Hepatocyte (in vitro differentiated cells): ENCODE measurements at regions not wholly inside any gene's neighbourhood (a gene's known extent, or its start where the extent isn't known, plus 50 kb on each side); places are given as distances from the start of the nearest gene placed in this dataset.
"Not testable (repeated sequence)": the region's sequence is repeated elsewhere in the genome, so short reads cannot be mapped to it uniquely, and the experiment has no call there.

ENCODE experiments used
- DNase-seq: peaks from one replicate; pipeline ENCODE4 v3.0.0-alpha.2; 2016; ENCODE audit warnings: low spot score
- H2AFZ ChIP-seq: fragments of 200-600 bp; sonication (generic); 2 replicates; pipeline ENCODE4 v1.6.0; 2016; ENCODE audit warnings: antibody characterized with exemption, mild to moderate bottlenecking
- H3K27ac ChIP-seq: fragments of 200-600 bp; sonication (generic); 2 replicates; pipeline ENCODE4 v1.5.1; 2016; ENCODE audit warnings: mild to moderate bottlenecking
- H3K27me3 ChIP-seq: fragments of 200-600 bp; sonication (generic); 2 replicates; pipeline ENCODE4 v1.6.1; 2016
- H3K36me3 ChIP-seq: fragments of 200-600 bp; sonication (generic); replicated peaks from 2 replicates; pipeline ENCODE4 v1.5.1; 2016; ENCODE audit warnings: low read depth; ENCODE audit not compliant: insufficient read depth
- H3K4me1 ChIP-seq: fragments of 200-600 bp; sonication (generic); 2 replicates; pipeline ENCODE4 v1.5.1; 2016; ENCODE audit warnings: mild to moderate bottlenecking, moderate library complexity; ENCODE audit not compliant: insufficient read depth
- H3K4me2 ChIP-seq: fragments of 200-600 bp; sonication (generic); 2 replicates; pipeline ENCODE4 v1.6.0; 2016
- H3K4me3 ChIP-seq: fragments of 200-600 bp; sonication (generic); 2 replicates; pipeline ENCODE4 v1.5.1; 2016; ENCODE audit warnings: mild to moderate bottlenecking
- H3K79me2 ChIP-seq: fragments of 200-600 bp; sonication (generic); 2 replicates; pipeline ENCODE4 v1.6.0; 2017; ENCODE audit warnings: mild to moderate bottlenecking
- H3K9me2 ChIP-seq: fragments of 200-600 bp; sonication (generic); replicated peaks from 2 replicates; pipeline ENCODE4 v1.6.0; 2017; ENCODE audit warnings: mild to moderate bottlenecking; ENCODE audit not compliant: insufficient read depth
- H3K9me3 ChIP-seq: fragments of 200-600 bp; sonication (generic); 2 replicates; pipeline ENCODE4 v1.5.1; 2016; ENCODE audit warnings: low read depth, mild to moderate bottlenecking
- H4K20me1 ChIP-seq: fragments of 200-600 bp; sonication (generic); 2 replicates; pipeline ENCODE4 v1.6.0; 2016; ENCODE audit warnings: mild to moderate bottlenecking; ENCODE audit not compliant: insufficient read depth, poor library complexity, severe bottlenecking
- WGBS: methylation state at CpG from one replicate; pipeline ENCODE4 v1.1.6; 2016; ENCODE audit warnings: low lambda C conversion rate; ENCODE audit errors: missing lambda C conversion rate; 5-methylcytosine and 5-hydroxymethylcytosine counted together
- TF ChIP-seq, protein P1 (sequence below): fragments of 200-600 bp; sonication (generic); IDR thresholded peaks from 2 replicates; pipeline ENCODE4 v1.5.1; 2016; ENCODE audit warnings: antibody characterized with exemption, mild to moderate bottlenecking; ENCODE audit not compliant: poor library complexity

DNA sequence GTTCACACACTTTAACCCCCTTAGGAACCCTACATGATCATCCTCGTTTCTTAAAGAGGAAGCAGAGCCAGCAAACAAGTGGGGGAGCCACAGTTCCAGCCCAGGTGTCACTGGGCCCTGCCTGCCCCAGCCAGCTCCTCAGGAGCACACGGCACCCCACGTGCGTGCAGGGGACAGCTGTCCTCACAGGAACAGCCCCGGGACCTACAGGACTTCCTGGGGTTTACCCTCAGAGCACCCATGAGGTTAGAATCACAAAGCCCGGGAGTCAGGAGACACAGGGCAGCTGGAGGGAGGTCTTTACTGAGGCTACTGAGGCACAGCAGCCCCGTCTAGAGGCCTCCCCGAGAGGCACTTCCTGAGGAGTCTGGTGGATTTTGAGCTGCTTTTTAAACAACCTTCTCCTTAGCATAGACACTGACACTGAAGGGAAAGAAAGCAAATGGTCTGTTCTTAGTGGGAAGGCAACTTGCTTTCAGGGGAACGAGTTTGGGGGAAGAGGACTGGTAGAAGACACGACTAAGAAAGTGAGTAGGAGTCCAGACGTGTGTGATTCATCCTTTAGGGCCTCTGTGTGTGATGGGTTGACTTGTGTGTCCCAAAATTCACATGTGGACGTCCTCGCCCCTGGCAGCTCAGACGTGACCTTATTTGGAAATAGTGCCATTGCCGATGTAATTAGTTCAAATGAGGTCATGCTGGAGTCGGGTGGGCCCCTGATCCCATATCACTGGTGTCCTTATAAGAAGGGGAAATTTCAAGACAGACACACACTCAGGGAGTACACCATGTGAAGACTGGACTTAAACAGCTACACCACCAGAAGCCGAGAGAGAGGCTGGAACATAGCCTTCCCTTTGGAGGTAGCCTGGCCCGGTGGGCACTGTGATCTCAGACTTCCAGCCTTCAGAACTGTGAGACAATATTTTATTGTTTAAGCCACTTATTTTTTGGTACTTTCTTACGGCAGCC lies 278.4 kb upstream of the PLGLB2 start:
- H3K27me3 ChIP-seq, H4K20me1 ChIP-seq, H3K36me3 ChIP-seq, H3K4me3 ChIP-seq, H3K79me2 ChIP-seq, H3K4me1 ChIP-seq, H3K9me3 ChIP-seq, H3K4me2 ChIP-seq, H3K9me2 ChIP-seq, DNase-seq, H2AFZ ChIP-seq, H3K27ac ChIP-seq: not testable (repeated sequence)
- 75% methylated on average over 14 of the region's 19 CpGs for whole genome bisulfite sequencing

DNA sequence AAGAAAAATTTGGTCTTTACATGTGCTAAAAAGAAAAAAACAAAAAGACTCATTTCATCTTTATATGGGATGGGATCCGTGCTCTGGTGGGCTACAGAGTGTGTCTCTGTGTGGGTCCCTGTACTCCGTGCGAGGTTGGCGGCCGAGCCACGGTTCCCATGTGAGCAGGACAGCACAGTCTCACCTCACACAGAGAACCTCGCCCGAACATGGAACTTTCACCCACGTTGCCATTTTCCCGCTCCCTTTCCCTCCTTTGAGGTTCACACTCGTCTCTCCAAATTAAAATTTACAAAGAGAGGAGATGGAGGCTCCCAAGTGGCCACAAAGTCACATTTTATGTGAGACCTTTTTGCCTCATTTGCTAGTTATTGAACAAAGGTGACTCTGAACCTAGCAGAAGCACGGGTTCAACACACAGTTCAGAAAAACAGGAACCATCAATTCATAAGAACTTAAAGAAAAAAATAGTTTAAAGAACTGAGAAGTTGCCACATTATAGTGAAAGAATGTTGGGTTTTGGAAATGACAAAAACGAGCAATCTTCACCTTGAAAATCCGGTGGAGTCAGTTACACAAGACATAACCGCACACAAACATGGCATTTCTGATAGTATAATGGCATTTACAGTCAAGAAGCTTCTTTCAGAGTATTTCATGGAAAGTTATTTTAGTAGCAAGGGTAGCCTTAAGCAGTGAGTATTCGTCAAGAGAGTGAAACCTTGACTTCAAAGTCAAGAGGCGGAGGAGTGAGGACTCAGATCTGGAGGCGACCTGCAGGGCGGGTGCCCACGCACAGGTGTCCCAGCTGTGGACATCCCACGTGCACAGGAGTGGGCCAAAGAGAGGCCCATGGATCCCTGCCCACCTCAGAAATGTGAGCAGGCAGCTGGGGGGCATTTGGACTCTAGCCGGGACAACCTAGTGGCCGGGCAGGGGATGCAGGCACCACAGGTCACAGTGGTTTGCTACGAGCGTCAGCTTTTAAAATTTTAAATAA lies 277.2 kb upstream of the PLGLB2 start:
- WGBS: 88% methylated on average over 23 of the region's 25 CpGs
- not testable (repeated sequence) for H3K9me3 ChIP-seq, H3K79me2 ChIP-seq, H3K27me3 ChIP-seq, H2AFZ ChIP-seq, H3K4me2 ChIP-seq, H3K27ac ChIP-seq, H4K20me1 ChIP-seq, H3K36me3 ChIP-seq, H3K4me3 ChIP-seq, H3K4me1 ChIP-seq, H3K9me2 ChIP-seq
- peak; percentile 1 for DNase-seq

DNA sequence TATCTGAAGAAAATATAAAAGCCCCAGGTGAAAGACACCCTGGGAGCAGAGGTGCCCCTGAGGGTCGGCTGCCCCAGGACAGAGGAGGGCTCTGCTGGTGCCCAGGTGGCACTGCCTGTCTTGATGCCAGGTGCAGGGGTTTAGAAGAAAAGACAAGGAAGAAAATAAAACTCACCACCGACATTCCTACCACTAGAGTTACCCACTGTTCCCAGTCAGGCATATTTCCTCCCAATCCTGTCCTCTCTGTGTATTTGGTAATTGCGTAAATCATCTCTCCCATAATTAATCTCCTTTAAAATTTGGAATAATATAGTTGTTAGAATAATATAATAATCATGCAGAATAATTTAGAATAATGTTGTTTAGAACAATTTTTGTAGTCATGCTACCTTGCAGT lies 276.4 kb upstream of the PLGLB2 start:
- DNase-seq, H3K4me1 ChIP-seq, H2AFZ ChIP-seq, H4K20me1 ChIP-seq, H3K9me3 ChIP-seq, H3K27ac ChIP-seq, H3K36me3 ChIP-seq, H3K9me2 ChIP-seq, H3K79me2 ChIP-seq, H3K4me3 ChIP-seq, H3K27me3 ChIP-seq, H3K4me2 ChIP-seq: not testable (repeated sequence)
- WGBS: 86% methylated on average over 3 of the region's 3 CpGs

DNA sequence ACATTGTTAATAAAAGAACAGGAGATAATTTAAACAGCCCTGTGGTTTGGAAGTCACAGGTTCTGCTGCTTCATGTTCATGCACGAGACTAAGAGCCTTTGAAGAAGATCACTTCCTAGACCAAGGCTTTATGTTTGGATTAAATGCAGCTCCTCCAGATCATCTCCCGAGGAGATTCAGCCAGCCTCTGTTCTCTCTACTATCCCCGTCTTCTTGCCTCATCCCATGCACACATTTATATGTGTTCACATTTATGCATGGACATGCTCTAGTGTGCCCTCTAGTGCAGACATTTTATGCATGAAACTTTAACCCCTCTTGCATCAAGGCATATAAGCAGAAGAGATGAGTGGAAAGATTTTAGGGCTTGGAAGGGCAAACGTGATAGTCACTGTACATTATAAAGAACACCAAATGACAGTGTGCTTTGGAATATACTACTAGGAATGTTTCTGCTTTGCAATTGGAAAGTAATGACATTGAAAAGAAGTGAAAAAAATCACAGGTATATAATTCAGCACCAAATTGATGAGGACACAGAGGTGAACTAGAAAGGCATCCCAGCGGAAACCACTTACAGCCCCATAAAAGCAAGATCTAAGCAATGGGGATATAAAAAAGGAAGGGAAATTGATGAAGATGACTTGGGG lies 271.5 kb upstream of the PLGLB2 start:
- TF ChIP-seq, protein P1, sequence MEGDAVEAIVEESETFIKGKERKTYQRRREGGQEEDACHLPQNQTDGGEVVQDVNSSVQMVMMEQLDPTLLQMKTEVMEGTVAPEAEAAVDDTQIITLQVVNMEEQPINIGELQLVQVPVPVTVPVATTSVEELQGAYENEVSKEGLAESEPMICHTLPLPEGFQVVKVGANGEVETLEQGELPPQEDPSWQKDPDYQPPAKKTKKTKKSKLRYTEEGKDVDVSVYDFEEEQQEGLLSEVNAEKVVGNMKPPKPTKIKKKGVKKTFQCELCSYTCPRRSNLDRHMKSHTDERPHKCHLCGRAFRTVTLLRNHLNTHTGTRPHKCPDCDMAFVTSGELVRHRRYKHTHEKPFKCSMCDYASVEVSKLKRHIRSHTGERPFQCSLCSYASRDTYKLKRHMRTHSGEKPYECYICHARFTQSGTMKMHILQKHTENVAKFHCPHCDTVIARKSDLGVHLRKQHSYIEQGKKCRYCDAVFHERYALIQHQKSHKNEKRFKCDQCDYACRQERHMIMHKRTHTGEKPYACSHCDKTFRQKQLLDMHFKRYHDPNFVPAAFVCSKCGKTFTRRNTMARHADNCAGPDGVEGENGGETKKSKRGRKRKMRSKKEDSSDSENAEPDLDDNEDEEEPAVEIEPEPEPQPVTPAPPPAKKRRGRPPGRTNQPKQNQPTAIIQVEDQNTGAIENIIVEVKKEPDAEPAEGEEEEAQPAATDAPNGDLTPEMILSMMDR: peak; percentile 18
- H3K79me2 ChIP-seq, H4K20me1 ChIP-seq, DNase-seq, H3K9me2 ChIP-seq, H3K9me3 ChIP-seq, H3K4me3 ChIP-seq, H3K27ac ChIP-seq, H2AFZ ChIP-seq, H3K27me3 ChIP-seq, H3K4me2 ChIP-seq, H3K4me1 ChIP-seq, H3K36me3 ChIP-seq: not testable (repeated sequence)
- 61% methylated on average over 4 of the region's 5 CpGs for WGBS

DNA sequence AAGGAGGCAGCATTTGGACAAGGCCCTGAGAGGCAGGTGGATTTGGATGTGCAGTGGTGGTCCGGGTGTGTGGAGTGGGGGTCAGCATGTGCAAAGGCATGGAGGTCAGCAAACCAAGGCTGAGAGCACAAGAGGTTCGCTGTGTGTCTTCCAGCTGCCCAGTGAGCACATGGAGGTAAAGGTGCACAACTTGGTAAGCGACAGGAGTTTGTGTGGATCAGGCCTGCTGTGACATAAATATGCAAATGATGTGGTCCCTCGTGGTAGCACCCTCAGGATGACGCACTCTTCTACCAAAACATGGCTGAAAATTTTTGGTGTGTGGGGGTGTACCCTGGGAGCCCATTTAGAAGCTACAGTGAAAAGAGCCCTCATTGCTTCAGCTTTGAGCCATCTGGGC lies 271.0 kb upstream of the PLGLB2 start:
- H3K9me3 ChIP-seq, H3K27me3 ChIP-seq, H3K36me3 ChIP-seq, H3K79me2 ChIP-seq, H4K20me1 ChIP-seq, H2AFZ ChIP-seq, DNase-seq, H3K4me2 ChIP-seq, H3K4me1 ChIP-seq, H3K9me2 ChIP-seq, H3K4me3 ChIP-seq: not testable (repeated sequence)
- 82% methylated on average over 5 of the region's 5 CpGs for WGBS
- peak overlapping the region; percentile 60 for H3K27ac ChIP-seq

DNA sequence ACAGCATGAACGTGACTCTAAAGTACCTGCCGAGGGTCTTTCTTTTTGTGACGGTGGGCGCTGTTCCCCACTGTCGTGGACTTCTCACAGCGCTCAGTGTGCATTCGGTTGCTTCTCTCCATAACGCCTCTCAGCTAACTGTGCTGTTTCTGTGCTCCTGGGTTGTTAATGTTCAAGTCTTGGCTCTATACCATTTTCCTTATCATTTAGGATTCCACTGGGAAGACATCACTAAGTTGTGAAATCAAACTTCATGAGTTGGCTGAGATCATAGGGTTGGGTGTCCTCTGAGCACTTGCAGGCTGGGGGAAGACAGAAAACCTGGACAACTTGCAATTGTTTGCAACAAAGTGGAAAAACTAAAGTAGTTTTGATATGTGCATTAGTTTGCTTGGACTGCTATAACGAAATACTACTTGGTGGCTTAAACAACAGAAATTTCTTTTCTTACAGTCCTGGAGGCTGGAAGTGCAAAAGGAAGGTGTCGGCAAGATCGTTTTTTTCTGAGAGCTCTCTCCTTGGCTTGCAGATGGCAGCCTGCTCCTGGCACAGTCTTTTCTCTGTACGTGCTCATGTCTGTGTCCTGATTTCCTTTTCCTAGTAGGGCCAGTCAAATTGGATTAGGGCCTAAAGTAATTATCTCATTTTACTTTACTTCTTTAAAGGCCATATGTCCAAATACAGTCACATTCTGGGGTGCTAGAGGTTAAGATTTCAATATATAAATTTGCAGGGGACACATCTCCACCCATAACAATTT lies 270.0 kb upstream of the PLGLB2 start:
- H3K36me3 ChIP-seq, DNase-seq, H3K4me3 ChIP-seq, H3K4me1 ChIP-seq, H3K9me2 ChIP-seq, H3K79me2 ChIP-seq, H4K20me1 ChIP-seq, H3K9me3 ChIP-seq, H3K27me3 ChIP-seq, H2AFZ ChIP-seq: not testable (repeated sequence)
- peak overlapping the region; percentile 44 for H3K4me2 ChIP-seq
- H3K27ac ChIP-seq: peak overlapping the region; percentile 71
- WGBS: 78% methylated on average over 12 of the region's 12 CpGs

DNA sequence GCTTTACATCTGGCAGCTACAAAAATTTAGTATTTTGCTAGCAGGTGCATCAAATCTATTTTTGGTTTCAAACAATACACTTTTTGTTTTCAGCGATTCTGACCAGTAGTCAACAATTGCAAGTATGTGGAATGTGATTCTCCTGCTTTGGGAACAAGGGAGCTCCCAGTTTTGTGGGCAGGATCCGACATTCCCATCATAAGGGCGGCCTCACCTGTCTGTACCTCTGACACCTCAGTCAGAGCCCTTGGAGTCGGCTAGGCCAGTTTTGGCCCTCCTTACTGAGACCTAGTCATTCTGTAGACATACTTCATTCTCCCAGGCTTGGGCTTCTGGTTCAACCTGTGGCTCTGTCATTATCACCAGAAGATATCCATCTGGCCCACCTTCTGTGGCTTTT lies 269.0 kb upstream of the PLGLB2 start:
- WGBS: 93% methylated on average over 4 of the region's 4 CpGs
- not testable (repeated sequence) for H3K79me2 ChIP-seq, H3K27ac ChIP-seq

More for the DNA sequence above, 269.0 kb upstream of the PLGLB2 start:
- not testable (repeated sequence) for H3K36me3 ChIP-seq, H3K9me3 ChIP-seq, H3K9me2 ChIP-seq, H2AFZ ChIP-seq, H3K4me2 ChIP-seq, H3K4me3 ChIP-seq, H4K20me1 ChIP-seq, H3K27me3 ChIP-seq, H3K4me1 ChIP-seq, DNase-seq
